Skeletal muscle tissue (tissue), 3 donors: ENCODE measurements at regions not wholly inside any gene's neighbourhood (a gene's known extent, or its start where the extent isn't known, plus 50 kb on each side); places are given as distances from the start of the nearest gene placed in this dataset.

Experiments used
- H3K27ac ChIP-seq: one replicate; pipeline ENCODE4 v1.7.0; 2013; ENCODE audit warnings: mild to moderate bottlenecking, low read depth, low read length, inconsistent platforms
- H3K27me3 ChIP-seq, 3 donors: one replicate each; pipeline ENCODE4 v1.7.0; 2013; ENCODE audit warnings: low read length in 3 of 3; ENCODE audit not compliant: control insufficient read depth in 3 of 3, insufficient read depth in 3 of 3
- H3K36me3 ChIP-seq, 3 donors: one replicate each; pipeline ENCODE4 v1.7.0; 2013; ENCODE audit warnings: low read length in 3 of 3; ENCODE audit not compliant: control insufficient read depth in 3 of 3, insufficient read depth in 3 of 3
- H3K4me1 ChIP-seq, 3 donors: one replicate each; pipeline ENCODE4 v1.7.0; 2013; ENCODE audit warnings: low read length in 3 of 3, mild to moderate bottlenecking in 3 of 3; ENCODE audit not compliant: control insufficient read depth in 3 of 3, insufficient read depth in 3 of 3
- H3K4me3 ChIP-seq, 3 donors: one replicate each; pipeline ENCODE4 v1.7.0; 2013; ENCODE audit warnings: low read length in 3 of 3
- H3K9ac ChIP-seq, 3 donors: one replicate each; pipeline ENCODE4 v1.7.0; 2013; ENCODE audit warnings: low read length in 3 of 3, mild to moderate bottlenecking in 3 of 3, moderate library complexity in 2 of 3, low read depth in 1 of 3
- H3K9me3 ChIP-seq, 3 donors: one replicate each; pipeline ENCODE4 v1.7.0; 2013; ENCODE audit warnings: low read length in 3 of 3; ENCODE audit not compliant: control insufficient read depth in 3 of 3
- donor health status: Osteomylitis.

DNA sequence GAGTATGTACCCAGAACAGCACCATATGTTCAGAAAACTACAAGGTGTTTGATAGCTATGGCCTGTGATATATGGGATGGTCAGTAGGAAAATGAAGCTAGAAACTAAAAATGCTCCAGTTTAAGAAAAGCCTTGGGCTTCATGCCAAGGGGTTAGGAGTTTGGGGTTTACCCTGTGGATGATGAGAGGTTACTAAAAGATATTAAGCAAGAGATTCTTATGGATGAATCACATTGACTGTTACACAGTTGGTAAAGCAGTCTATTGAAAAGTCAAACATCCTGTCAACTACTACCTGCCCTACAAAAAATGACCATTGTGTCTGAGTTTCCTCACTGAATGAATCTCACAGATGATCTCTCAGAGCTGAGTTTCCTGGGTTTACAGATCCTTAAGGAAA, 166.2 kb upstream of the INHBA start:
- H3K9me3 ChIP-seq = peaks cover 0 to 3% (median 0%) of the 10 kb centered on the region in 3 donors
- no peak overlapping the region for H3K9ac ChIP-seq
- no peaks in the 10 kb centered on the region for H3K4me1 ChIP-seq
- H3K27me3 ChIP-seq = no peaks in the 10 kb centered on the region
- H3K36me3 ChIP-seq = no peaks in the 10 kb centered on the region
- no peak overlapping the region for H3K27ac ChIP-seq
- no peak overlapping the region for H3K4me3 ChIP-seq

DNA sequence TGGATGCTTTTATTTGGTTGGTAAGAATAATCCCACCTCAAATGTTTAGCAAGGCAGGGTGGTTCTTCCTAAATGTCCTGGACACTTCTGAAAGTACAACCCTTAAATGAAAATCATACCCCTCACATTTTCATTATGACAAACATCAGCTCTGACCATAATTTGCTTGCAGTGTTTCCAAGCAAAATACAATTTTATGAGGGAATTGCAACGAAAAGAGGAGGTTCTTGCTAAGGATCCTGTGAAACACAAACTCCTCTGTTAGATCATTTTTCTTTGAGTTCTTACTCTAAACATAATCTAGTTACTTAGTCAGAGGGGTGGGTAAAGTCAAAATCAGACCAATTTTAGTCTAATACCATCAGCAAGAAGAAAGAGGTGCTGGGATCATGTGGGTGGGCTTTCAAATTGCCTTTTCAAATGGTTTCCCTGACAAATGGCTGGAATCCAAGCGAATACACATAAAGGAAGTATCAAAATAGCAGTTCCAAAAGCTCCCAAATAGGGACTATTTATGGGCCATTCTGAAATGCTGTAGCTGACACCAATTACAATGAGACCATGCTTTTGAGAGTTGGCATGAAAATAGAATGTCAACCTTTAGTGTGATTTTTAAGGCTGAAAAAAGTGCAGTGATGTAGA, 164.9 kb upstream of the INHBA start:
- Histone ChIP-seq H3K9me3 (peaks cover 0 to 3% (median 0%) of the 10 kb centered on the region in 3 donors), H3K36me3 (no peaks in the 10 kb centered on the region), H3K9ac (no peak overlapping the region), H3K27ac (no peak overlapping the region), H3K4me1 (no peaks in the 10 kb centered on the region), H3K27me3 (no peaks in the 10 kb centered on the region), H3K4me3 (no peak overlapping the region)

DNA sequence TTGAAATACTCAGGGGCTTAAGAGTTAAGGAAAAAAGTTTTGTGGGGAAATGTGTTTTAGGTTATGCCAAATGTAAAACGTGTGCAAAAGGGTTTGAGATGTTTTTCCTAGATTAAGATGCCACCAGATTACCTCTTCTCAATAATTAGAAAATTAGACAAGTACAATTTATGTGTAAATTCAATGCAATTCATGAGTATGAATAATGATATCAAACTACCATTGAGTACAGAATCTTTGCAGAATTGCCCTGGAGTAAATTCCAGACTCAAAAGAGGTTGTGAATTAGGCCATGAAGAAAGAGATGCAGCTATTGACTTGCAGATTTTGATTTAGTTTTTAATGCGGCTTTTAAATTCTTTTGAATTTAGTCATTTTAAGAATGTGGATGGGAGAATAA, 159.4 kb upstream of the INHBA start:
- H3K36me3 ChIP-seq = no peaks in the 10 kb centered on the region
- no peaks in the 10 kb centered on the region for H3K27me3 ChIP-seq
- no peak overlapping the region for H3K9ac ChIP-seq
- H3K9me3 ChIP-seq = peaks cover 0 to 3% (median 0%) of the 10 kb centered on the region in 3 donors
- H3K27ac ChIP-seq = no peak overlapping the region
- H3K4me1 ChIP-seq = no peaks in the 10 kb centered on the region
- no peak overlapping the region for H3K4me3 ChIP-seq

DNA sequence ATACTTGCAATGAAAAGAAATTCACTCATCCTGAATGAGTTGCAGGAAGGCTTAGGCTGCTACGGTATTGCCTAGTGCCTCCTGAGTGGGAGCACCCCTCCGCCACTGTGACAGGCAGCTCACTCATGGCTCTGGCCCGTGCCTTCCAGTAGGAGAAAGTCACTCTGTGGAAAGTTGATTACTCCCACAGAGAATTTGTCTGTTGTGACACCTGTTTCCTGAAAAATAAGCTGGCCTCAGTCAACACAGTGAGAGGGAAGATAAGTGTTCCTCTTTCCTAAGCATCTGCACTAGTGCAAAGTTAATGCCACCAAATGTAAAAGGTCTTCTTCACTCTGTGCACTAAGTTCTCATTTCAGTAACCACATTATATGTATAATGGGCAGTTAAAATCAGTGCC, 158.8 kb upstream of the INHBA start:
- Histone ChIP-seq H3K27me3 (no peaks in the 10 kb centered on the region), H3K9ac (no peak overlapping the region), H3K27ac (no peak overlapping the region), H3K36me3 (no peaks in the 10 kb centered on the region), H3K4me1 (no peaks in the 10 kb centered on the region), H3K4me3 (no peak overlapping the region), H3K9me3 (peaks cover 0 to 3% (median 0%) of the 10 kb centered on the region in 3 donors)

DNA sequence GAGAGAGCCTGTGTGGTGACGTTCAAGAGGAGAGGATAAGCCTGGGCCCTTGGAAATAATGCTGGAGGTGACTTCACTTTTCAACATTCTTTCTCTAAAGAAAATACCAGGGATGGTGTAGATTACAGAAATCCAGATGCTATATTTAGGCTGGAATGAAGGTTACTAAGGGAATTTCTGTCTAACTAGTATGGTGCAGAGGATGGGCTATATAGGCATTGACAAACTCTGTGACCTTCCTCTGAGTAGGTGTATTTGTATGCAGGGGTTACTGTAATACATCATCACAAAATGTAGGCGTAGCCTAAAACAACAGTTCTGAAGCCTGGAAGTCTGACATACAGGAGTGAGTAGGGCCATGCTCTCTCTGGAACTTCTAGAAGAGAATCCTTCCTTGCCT, 155.3 kb upstream of the INHBA start:
- no peaks in the 10 kb centered on the region for H3K9me3 ChIP-seq
- no peaks in the 10 kb centered on the region for H3K4me1 ChIP-seq
- no peak overlapping the region for H3K4me3 ChIP-seq
- no peaks in the 10 kb centered on the region for H3K27me3 ChIP-seq
- H3K9ac ChIP-seq = no peak overlapping the region
- H3K27ac ChIP-seq = no peak overlapping the region
- no peaks in the 10 kb centered on the region for H3K36me3 ChIP-seq

DNA sequence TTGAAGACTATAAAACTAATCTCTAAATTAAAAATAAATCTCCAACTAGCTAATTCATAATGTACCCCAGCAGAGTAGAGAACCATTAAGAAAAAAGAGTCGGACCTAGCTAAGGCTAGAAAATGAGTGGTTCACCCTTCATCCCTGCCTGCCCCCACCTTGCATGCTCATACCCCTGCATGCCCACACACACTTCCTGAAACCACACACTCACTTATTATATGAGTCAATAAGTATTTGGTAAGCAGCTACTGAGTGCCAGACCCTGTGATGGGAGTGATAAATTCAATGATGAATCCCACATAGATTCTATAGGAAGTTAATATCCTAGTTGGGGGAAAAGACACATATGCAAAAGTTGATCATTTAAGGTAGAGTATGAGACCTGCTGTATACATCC, 152.9 kb upstream of the INHBA start:
- H3K27me3 ChIP-seq = no peaks in the 10 kb centered on the region
- H3K4me1 ChIP-seq = no peaks in the 10 kb centered on the region
- H3K36me3 ChIP-seq = no peaks in the 10 kb centered on the region
- H3K9me3 ChIP-seq = no peaks in the 10 kb centered on the region
- H3K4me3 ChIP-seq = no peak overlapping the region
- H3K9ac ChIP-seq = no peak overlapping the region
- H3K27ac ChIP-seq = no peak overlapping the region

DNA sequence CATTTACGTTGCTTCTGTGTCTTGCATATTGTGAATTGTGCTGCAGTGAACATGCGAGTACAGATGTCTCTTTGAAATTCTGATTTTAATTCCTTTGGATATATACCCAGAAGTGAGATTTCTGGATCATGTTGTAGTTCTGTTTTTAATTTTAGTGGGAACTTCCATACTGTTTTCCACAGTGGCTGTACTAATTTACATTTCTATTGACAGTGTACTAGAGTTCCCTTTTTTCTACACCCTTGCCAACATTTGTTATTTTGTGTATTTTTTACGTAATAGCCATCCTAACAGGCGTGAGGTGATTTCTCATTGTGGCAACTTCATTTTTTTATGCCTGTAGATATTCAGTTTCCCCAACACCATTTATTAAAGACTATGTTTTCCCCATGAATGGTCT, 144.7 kb upstream of the INHBA start:
- no peaks in the 10 kb centered on the region for H3K4me1 ChIP-seq
- no peak overlapping the region for H3K27ac ChIP-seq
- H3K36me3 ChIP-seq = no peaks in the 10 kb centered on the region
- no peak overlapping the region for H3K9ac ChIP-seq
- H3K9me3 ChIP-seq = peaks cover 0 to 3% (median 2%) of the 10 kb centered on the region in 3 donors
- H3K27me3 ChIP-seq = no peaks in the 10 kb centered on the region
- no peak overlapping the region for H3K4me3 ChIP-seq

DNA sequence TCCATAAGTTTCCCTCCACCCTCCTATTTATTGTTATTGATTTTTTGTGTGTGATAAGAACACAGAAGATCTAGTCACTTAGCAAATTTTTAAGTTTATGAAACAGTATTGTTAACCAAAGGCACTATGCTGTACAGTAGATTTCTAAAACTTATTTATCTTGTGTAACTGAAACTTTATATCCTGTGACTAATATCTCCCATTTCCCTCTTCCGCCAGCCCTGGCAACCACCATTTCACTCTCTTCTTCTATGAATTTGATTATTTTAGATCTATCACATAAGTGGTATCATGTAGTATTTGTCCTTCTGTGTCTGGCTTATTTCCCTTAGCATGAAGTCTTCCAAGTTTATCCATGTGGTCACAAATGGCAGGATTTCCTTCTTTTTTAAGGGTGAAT, 144.3 kb upstream of the INHBA start:
- Histone ChIP-seq H3K36me3 (no peaks in the 10 kb centered on the region), H3K9ac (no peak overlapping the region), H3K27me3 (no peaks in the 10 kb centered on the region), H3K27ac (no peak overlapping the region), H3K4me3 (no peak overlapping the region), H3K4me1 (no peaks in the 10 kb centered on the region), H3K9me3 (peaks cover 0 to 3% (median 2%) of the 10 kb centered on the region in 3 donors)

DNA sequence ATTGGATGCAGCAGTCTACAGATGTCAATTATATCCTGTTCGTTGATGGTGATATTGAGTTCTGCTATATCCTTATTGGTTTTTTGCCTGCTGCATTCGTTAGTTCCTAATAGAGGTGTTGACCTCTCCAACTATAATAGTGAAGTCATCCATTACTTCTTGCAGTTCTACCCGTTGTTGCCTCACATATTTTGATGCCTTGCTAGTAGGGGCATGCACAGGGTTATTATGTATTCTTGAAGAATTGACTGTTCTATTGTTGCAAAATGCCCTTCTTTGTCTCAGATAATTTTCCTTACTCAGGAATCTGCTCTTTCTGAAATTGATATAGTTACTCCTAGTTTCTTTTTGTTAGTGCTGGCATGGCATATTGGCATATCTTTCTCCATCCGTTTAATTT, 140.1 kb upstream of the INHBA start:
- H3K9me3 ChIP-seq = peaks cover 0 to 6% (median 2%) of the 10 kb centered on the region in 3 donors
- no peaks in the 10 kb centered on the region for H3K36me3 ChIP-seq
- no peaks in the 10 kb centered on the region for H3K4me1 ChIP-seq
- no peak overlapping the region for H3K4me3 ChIP-seq
- H3K9ac ChIP-seq = no peak overlapping the region
- no peak overlapping the region for H3K27ac ChIP-seq
- H3K27me3 ChIP-seq = no peaks in the 10 kb centered on the region

DNA sequence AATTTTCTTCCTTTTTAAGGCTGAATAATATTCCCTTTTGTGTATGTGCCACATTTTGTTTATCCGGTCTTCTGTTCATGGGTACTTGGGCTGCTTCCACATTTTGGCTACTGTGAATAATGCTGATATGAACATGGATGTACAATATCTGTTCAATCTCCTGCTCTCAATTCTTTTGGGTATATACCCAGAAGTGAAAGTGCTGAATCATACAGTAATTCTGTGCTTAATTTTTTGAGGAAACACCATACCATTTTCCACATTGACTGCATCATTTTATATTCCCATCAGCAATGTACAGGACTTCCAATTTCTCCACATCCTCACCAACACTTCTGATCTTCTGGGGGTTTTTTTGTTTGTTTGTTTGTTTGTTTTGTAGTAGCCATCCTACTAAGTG, 135.0 kb upstream of the INHBA start:
- H3K4me3 ChIP-seq = no peak overlapping the region
- H3K9ac ChIP-seq = no peak overlapping the region
- peaks cover 0 to 3% (median 0%) of the 10 kb centered on the region in 3 donors for H3K4me1 ChIP-seq
- no peaks in the 10 kb centered on the region for H3K36me3 ChIP-seq
- H3K27ac ChIP-seq = no peak overlapping the region
- peaks cover 0 to 6% (median 0%) of the 10 kb centered on the region in 3 donors for H3K9me3 ChIP-seq
- no peaks in the 10 kb centered on the region for H3K27me3 ChIP-seq
